Left lung (tissue), 4 donors: ENCODE measurements at regions not wholly inside any gene's neighbourhood (a gene's known extent, or its start where the extent isn't known, plus 50 kb on each side); places are given as distances from the start of the nearest gene placed in this dataset.

Experiments used
- ATAC-seq: fragments of 200-7000 bp; cut with Tn5 transposase; one replicate; pipeline ENCODE4 v1.9.1; 2020; ENCODE audit warnings: moderate library complexity
- DNase-seq, 4 donors: peaks; one replicate each; pipeline ENCODE4 v3.0.0-alpha.2; 2013 to 2020
- H3K27ac ChIP-seq, 2 donors: fragments of 200-600 bp; sonication (generic) in 1 of 2; one replicate each; pipeline versions ENCODE4 v1.5.0 to v1.8.0; 2020 to 2021
- H3K27me3 ChIP-seq, 2 donors: fragments of 200-600 bp; sonication (generic) in 1 of 2; one replicate each; pipeline versions ENCODE4 v1.5.0 to v1.8.0; 2020 to 2021
- H3K36me3 ChIP-seq, 2 donors: fragments of 200-600 bp; sonication (generic) in 1 of 2; one replicate each; pipeline versions ENCODE4 v1.5.0 to v1.8.0; 2020 to 2021
- H3K4me1 ChIP-seq, 2 donors: fragments of 200-600 bp; one replicate each; pipeline ENCODE4 v1.8.0; 2021
- H3K4me3 ChIP-seq, 2 donors: fragments of 200-600 bp; sonication (generic) in 1 of 2; one replicate each; pipeline versions ENCODE4 v1.5.0 to v1.8.0; 2020 to 2021; ENCODE audit warnings: mild to moderate bottlenecking in 1 of 2
- H3K9me3 ChIP-seq, 2 donors: fragments of 200-600 bp; sonication (generic) in 1 of 2; one replicate each; pipeline versions ENCODE4 v1.5.0 to v1.8.0; 2020 to 2021
- intact Hi-C, 2 donors: fragments of 100-400 bp; cut with DNase I; formaldehyde crosslinking; loops; one replicate each; pipeline versions ENCODE4 v1.11.2 to v1.14.2; 2022
- TF ChIP-seq, protein P1 (sequence below), 2 donors: fragments of 200-600 bp; sonication (generic) in 1 of 2; IDR thresholded peaks; one replicate each; pipeline versions ENCODE4 v1.5.0 to v1.8.0; 2021; ENCODE audit warnings: antibody characterized with exemption in 2 of 2
- donor health status: DM: no; HTN: yes; CAD: no.
- donor health status: DM: no; HTN: no; CAD: no.

DNA sequence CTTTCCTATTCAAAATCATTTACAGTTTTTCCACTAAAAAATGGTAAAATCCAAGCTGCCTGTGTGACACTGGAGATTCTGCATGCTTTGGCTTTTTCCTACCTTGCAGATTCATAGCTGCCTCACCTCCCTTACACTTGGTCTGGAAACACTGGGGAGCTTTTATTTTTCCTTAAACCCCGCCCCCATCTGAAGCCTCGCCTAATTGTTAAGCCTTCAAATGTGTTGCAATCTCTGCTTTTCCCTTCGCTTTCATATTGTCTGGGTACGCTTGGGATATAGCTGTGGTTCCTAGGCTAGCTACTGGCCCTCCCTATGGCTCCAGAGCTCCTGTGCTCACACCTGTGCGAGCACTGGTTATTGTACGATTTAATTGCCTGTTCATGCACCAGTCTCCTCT, 942.4 kb upstream of the GYPC start:
- no peak for ATAC-seq
- TF ChIP-seq, protein P1, sequence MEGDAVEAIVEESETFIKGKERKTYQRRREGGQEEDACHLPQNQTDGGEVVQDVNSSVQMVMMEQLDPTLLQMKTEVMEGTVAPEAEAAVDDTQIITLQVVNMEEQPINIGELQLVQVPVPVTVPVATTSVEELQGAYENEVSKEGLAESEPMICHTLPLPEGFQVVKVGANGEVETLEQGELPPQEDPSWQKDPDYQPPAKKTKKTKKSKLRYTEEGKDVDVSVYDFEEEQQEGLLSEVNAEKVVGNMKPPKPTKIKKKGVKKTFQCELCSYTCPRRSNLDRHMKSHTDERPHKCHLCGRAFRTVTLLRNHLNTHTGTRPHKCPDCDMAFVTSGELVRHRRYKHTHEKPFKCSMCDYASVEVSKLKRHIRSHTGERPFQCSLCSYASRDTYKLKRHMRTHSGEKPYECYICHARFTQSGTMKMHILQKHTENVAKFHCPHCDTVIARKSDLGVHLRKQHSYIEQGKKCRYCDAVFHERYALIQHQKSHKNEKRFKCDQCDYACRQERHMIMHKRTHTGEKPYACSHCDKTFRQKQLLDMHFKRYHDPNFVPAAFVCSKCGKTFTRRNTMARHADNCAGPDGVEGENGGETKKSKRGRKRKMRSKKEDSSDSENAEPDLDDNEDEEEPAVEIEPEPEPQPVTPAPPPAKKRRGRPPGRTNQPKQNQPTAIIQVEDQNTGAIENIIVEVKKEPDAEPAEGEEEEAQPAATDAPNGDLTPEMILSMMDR (IDR thresholded peaks at IDR 0.05) = no peak

DNA sequence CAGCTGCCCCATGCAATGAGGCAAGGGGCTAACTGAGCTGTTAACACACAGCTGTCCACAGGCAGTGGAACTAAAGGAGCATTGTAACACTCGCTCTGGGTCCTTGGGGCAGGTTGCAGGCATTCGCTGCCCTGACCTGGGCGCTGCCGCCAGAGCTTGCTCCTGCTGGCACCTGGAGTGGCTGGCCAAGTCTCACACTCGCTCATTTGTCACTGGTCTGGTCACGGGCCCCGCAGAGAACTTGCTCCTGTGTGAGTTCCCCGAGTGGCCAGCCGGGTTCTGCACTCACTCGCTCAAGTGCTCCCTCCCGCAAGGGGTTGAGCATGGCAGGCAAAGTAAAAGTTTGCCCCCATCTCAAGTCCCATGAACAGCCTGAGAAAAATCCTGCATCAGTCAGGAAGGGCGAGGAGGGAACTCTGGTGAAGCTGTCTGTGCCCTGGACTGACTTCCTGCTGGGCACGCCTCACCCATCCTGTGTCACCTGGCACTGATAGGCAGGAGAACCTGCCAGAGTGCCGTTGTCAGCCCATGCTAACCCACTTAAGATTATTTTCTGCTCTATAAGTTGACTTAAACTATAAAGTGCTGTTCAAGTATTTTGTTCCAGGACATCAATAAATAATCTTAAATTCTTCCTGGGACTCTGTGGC, 934.8 kb upstream of the GYPC start:
- intact Hi-C loops = no loop called here
- no peak overlapping the region for H3K27ac ChIP-seq

More for the DNA sequence above, 942.4 kb upstream of the GYPC start:
- Histone ChIP-seq H3K4me3 (no peak overlapping the region), H3K27me3 (no peaks in the 10 kb centered on the region), H3K9me3 (no peaks in the 10 kb centered on the region), H3K27ac (no peak overlapping the region), H3K36me3 (no peaks in the 10 kb centered on the region), H3K4me1 (no peaks in the 10 kb centered on the region)
- intact Hi-C loops = no loop called here
- no peak for DNase-seq

GRCh38 chr2:125730921-125731320, 925.0 kb upstream of the GYPC start:
- Histone ChIP-seq H3K4me1 (no peaks in the 10 kb centered on the region), H3K27me3 (no peaks in the 10 kb centered on the region), H3K36me3 (no peaks in the 10 kb centered on the region), H3K4me3 (no peak overlapping the region), H3K27ac (no peak overlapping the region), H3K9me3 (peaks cover 0 to 11% of the 10 kb centered on the region in 2 donors)
- no peak for DNase-seq
- TF ChIP-seq, protein P1 (IDR thresholded peaks at IDR 0.05) = no peak
- ATAC-seq = no peak
- intact Hi-C loops = no loop called here

More for the DNA sequence above, 934.8 kb upstream of the GYPC start:
- TF ChIP-seq, protein P1 (IDR thresholded peaks at IDR 0.05) = no peak
- Histone ChIP-seq H3K4me1 (no peaks in the 10 kb centered on the region), H3K27me3 (no peaks in the 10 kb centered on the region), H3K36me3 (no peaks in the 10 kb centered on the region), H3K4me3 (no peak overlapping the region), H3K9me3 (no peaks in the 10 kb centered on the region)
- DNase-seq (peak in 1 of 4 donors; percentile 72), ATAC-seq (no peak)

- no peaks in the 10 kb centered on the region for H3K4me1 ChIP-seq
- intact Hi-C loops = no loop called here
- DNase-seq (no peak), ATAC-seq (no peak)
- no peak overlapping the region for H3K27ac ChIP-seq
- peaks cover 0 to 16% of the 10 kb centered on the region in 2 donors for H3K9me3 ChIP-seq
- H3K27me3 ChIP-seq = no peaks in the 10 kb centered on the region
- TF ChIP-seq, protein P1 (IDR thresholded peaks at IDR 0.05) = no peak
- H3K4me3 ChIP-seq = no peak overlapping the region
- H3K36me3 ChIP-seq = no peaks in the 10 kb centered on the region
These were observed 919.7 kb upstream of the GYPC start for GRCh38 chr2:125736306-125736705.

DNA sequence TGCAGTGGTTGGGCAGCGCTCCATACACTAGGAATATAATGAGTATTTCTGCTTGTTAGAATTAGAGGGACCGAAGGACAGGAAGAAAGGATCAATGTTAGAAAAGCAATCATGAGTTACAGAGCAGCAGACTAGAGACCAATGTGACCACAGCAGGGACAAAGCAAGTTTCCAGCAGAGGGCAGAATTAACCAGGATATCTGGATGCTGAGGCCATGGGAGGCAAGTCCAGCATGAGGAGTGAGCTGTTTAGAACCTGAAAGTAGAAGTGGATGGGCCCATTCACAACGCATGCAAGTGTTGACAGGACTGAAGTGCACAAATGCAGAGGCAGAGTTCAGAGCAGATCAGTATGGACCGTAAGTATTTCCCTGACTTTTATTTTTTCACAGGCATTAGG, 910.4 kb upstream of the GYPC start:
- TF ChIP-seq, protein P1 (IDR thresholded peaks at IDR 0.05) = peak; percentile 25 to 27
- H3K4me1 ChIP-seq = no peaks in the 10 kb centered on the region
- H3K36me3 ChIP-seq = no peaks in the 10 kb centered on the region
- no peak overlapping the region for H3K4me3 ChIP-seq
- ATAC-seq = peak; percentile 76
- H3K9me3 ChIP-seq = no peaks in the 10 kb centered on the region
- no peak overlapping the region for H3K27ac ChIP-seq
- no peaks in the 10 kb centered on the region for H3K27me3 ChIP-seq
- peak in 2 of 4 donors; percentile 49 to 77 for DNase-seq
- intact Hi-C loops = no loop called here
